Forelimb muscle (tissue), 1 donor: ENCODE measurements at regions not wholly inside any gene's neighbourhood (a gene's known extent, or its start where the extent isn't known, plus 50 kb on each side); places are given as distances from the start of the nearest gene placed in this dataset.
"Not testable (repeated sequence)": the region's sequence is repeated elsewhere in the genome, so short reads cannot be mapped to it uniquely, and the experiment has no call there.

Experiments
- DNase-seq: peaks from one replicate; pipeline ENCODE4 v3.0.0-alpha.2; 2013; ENCODE audit warnings: low read depth

GRCh38 chr3:181533811-181534210 lies 177.9 kb upstream of the SOX2 start:
- no peak for DNase-seq

- no peak for DNase-seq
Observed at GRCh38 chr3:181530584-181530983, 181.1 kb upstream of the SOX2 start.

GRCh38 chr3:181521831-181522230 lies 189.9 kb upstream of the SOX2 start:
- no peak for DNase-seq

GRCh38 chr3:181518222-181518621 lies 193.5 kb upstream of the SOX2 start:
- DNase-seq, result no peak

DNA sequence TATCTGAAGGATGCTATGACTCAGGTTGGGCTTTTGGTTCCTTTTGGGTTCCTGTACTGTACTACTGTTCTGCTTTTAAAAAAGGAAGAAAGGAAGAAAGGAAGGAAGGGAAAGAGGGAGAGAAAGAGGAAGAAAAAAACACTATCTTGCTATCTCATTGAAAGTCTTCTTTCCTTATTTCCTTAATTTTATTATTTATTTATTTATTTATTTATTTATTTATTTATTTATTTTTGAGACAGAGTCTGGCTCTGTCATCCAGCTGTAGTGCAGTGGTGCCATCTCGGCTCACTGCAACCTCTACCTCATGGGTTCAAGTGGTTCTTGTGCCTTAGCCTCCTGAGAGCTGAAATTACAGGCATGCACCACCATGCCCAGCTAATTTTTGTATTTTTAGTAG lies 198.9 kb upstream of the SOX2 start:
- no peak for DNase-seq

- no peak for DNase-seq
Observed at GRCh38 chr3:181510500-181510899, 201.2 kb upstream of the SOX2 start.

GRCh38 chr3:181497358-181497757 lies 214.4 kb upstream of the SOX2 start:
- DNase-seq, result no peak

DNA sequence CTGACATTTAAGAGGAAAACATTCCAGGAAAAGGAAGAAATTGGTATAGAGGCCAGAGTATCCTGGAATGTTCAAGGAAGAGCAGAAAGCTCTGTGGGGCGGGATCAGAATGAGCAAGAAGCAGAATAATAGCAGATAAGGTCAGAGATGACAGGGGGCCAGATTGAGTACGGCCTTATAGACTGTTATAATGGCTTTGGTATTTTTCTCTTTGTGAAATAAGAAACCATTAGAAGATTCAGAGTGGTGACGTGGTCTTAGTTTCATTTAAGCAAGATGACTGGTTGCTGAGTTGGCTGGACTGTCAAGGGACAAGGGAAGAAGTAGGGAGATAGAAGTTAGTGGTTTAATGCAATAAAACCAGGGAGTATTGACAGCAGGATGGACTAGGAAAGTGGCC lies 218.3 kb upstream of the SOX2 start:
- no peak for DNase-seq

GRCh38 chr3:181488536-181488935 lies 223.2 kb upstream of the SOX2 start:
- no peak for DNase-seq

DNA sequence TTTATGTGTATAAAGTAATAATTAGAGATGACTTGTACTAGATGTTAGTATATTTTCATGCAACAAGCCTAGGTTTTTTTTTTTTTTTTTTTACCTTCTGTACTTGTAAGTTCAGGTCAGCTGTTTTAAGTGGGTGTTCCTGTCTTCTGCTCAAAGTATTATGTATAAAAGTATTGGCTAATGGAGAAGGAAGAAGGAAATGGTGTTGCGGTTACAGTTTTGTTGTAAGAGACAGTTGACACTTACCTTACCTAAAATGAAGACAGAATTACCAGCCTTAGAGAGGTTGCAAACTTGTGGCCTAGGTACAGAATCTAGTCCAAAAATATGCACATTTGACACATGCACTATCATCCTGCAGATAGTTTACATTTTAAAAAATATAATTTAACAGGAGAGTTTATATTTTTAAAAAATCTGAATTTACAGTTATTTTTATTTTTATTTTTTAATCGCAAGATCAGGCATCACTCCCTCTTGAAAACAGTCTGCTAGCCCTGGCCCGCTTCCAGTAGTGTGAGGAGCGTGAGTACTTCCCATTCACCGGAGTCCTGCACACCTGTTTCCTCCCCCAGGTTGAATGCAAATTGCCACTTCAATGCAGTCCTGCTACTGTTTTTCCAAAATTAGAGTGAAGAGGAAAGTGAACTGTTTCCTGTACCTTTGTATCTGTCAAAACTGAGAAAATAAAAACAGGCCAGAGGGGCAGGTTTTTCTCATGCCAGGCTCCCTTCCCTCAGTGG lies 224.3 kb upstream of the SOX2 start:
- no peak for DNase-seq

DNA sequence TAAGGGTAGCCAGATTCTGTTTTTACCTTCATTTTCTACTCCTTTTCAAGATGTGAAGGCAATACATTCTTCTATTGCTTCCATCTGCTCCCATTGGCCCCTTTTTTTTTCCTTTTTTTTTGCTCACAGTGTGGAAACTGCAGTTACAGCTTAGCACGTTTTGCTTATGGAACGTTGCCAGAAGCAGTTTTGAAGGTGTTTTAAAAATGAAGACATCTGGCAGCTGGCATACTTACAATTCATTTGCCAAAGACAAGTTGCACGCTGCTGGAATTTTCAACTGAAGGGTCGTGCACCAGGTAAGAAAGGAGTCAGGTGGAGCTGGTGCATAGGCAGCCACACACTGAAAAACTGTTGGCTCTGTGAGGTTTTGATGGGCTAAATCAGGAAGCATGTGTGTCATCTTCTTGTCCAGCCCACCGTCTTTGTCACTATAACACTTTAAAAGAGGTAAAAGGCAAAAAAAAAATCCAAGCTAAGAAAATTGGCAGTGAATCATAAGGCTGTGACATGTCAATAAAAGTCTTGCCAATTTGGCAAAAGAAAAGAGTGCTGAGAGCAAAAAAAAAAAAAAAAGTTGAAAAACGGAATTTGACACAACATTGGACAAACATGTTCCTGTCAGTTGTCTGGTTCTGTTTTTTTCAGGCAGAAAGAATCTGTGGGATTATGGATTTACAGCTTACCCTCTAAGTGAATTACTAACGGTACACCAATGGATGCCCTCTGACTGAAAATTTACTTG lies 225.4 kb upstream of the SOX2 start:
- no peak for DNase-seq

GRCh38 chr3:181484026-181484425 lies 227.7 kb upstream of the SOX2 start:
- DNase-seq, result no peak

- DNase-seq, result not testable (repeated sequence)
Observed at GRCh38 chr3:181475146-181475545, 236.6 kb upstream of the SOX2 start.

GRCh38 chr3:181470349-181470748 lies 241.4 kb upstream of the SOX2 start:
- DNase-seq, result no peak

- DNase-seq, result no peak
Observed at GRCh38 chr3:181464033-181464694, 247.6 kb upstream of the SOX2 start.

- DNase-seq, result no peak
Observed at GRCh38 chr3:181461381-181461780, 250.3 kb upstream of the SOX2 start.

DNA sequence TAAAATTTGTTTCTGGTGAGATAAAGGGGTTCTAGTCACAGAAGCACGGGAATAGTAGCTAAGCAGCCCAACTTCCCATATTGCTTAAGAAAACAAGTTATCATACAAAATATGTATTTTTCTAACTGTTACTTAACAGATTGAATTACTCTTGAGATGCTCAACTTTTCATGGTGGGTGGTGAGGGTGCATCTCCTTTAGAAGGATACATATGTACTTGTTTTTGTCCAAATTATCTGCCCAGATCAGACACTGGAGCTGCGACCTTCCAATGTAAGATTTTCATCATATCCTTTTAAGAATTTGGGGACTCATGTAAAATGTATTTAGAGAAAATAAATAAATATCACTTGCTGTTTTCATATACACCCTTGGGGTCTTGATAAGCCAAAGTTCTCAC lies 252.2 kb upstream of the SOX2 start:
- no peak for DNase-seq

DNA sequence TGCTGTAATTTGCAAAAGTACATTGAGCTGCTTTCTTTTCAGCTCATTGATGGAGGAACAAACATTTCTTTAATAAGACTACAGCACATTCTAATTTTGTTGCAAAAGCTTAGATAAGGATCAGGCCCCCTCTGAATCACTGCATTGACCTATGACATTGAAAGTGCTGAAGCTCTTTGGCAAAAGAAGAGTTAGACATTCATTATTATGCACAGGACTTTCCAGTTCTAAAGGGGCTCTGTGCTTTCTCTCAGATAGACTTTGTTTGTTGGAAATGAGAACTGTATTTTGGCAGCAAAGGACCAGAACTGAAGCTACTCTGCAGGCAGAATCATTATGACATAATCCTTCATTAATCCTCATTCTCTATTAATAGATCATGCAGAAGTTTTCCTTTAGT lies 252.9 kb upstream of the SOX2 start:
- DNase-seq, result no peak

- no peak for DNase-seq
Observed at GRCh38 chr3:181457756-181458155, 254.0 kb upstream of the SOX2 start.

DNA sequence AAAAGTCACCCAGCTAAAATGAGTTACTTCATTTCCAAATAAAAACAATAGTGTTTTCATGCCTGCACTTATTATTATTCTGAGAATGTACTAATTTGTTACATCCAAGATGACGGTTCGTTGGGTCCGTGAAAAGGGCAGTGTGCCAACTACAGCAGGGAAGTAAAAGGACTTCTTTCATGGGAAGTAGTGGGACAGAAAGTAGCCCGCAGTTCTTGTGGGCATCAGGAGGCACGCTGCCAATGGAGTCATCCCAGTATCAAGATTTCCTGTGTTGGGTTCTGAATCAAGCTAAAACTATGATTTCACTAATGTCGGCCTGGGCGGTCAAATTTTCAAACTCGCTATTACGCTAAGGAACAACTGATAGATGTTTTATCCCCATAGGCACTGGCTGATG lies 254.5 kb upstream of the SOX2 start:
- DNase-seq, result no peak

DNA sequence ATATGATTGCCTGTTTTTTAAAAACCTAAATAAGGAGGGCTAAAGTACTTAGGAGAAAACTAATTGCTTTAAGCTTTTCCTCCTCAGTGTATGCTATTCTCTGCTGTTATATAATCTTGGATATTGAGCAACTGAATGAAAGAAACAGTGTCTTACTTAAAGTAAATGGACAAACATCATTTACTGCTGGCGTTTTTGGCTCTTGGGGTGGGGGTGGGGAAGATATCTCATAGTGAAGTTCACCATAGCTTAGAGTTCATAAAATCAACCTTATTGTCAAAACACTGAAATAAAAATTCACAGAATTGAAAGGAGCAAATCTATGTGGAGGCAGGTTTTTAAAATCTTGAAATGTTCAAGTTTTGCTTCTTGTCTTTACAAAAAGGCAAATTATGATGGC lies 256.4 kb upstream of the SOX2 start:
- no peak for DNase-seq

- DNase-seq, result no peak
Observed at GRCh38 chr3:181454451-181455027, 257.2 kb upstream of the SOX2 start.

DNA sequence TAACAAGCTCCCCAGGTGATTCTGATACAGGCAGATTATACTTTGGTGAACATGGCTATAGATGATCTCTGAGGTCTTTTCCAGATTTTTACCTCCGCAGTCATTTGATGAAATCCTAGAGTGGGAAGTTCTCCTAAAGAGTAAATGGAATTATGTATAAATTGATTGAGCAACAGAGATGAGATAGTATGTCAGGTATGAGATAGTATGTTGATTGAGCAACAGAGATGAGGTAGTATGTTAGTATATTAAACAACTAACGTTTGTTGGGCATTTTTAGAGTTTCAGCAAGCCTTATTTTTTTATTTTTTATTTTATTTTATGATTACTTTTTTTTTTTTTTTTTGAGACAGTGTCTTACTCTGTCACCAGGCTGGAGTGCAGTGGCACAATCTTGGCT lies 265.0 kb upstream of the SOX2 start:
- DNase-seq, result no peak
